Astrocyte (in vitro differentiated cells and primary cell): ENCODE measurements at regions not wholly inside any gene's neighbourhood (a gene's known extent, or its start where the extent isn't known, plus 50 kb on each side); places are given as distances from the start of the nearest gene placed in this dataset.

Experiments
- DNase-seq: peaks from one replicate; pipeline ENCODE4 v3.0.0-alpha.2; 2010; ENCODE audit warnings: low read depth
- FAIRE-seq: peaks from 2 replicates; lab custom pipeline; 2011; peaks lifted over from hg19 to GRCh38; lab: Jason Lieb, UNC
- H2AFZ ChIP-seq: 2 replicates; pipeline ENCODE4 v1.6.0; 2012; ENCODE audit warnings: low read depth, low read length, inconsistent platforms
- H3K27ac ChIP-seq: 2 replicates; pipeline ENCODE4 v1.5.1; 2011; ENCODE audit warnings: low read depth, low read length, inconsistent platforms
- H3K27me3 ChIP-seq: 2 replicates; pipeline ENCODE4 v1.6.0; 2011; ENCODE audit warnings: low read length, inconsistent platforms; ENCODE audit not compliant: insufficient read depth
- H3K36me3 ChIP-seq: 2 replicates; pipeline ENCODE4 v1.5.1; 2011; ENCODE audit warnings: low read length, inconsistent platforms; ENCODE audit not compliant: insufficient read depth
- H3K4me1 ChIP-seq: 2 replicates; pipeline ENCODE4 v1.5.1; 2011; ENCODE audit warnings: low read length, inconsistent platforms; ENCODE audit not compliant: insufficient read depth
- H3K4me2 ChIP-seq: 2 replicates; pipeline ENCODE4 v1.6.0; 2012; ENCODE audit warnings: low read length, inconsistent platforms
- H3K4me3 ChIP-seq: 2 replicates; pipeline ENCODE4 v1.5.1; 2011; ENCODE audit warnings: low read depth, mild to moderate bottlenecking, low read length, inconsistent platforms; ENCODE audit not compliant: insufficient read depth
- H3K79me2 ChIP-seq: 2 replicates; pipeline ENCODE4 v1.6.0; 2012; ENCODE audit warnings: mild to moderate bottlenecking, low read length, inconsistent platforms; ENCODE audit not compliant: insufficient read depth
- H3K9ac ChIP-seq: 2 replicates; pipeline ENCODE4 v1.6.0; 2012; ENCODE audit warnings: mild to moderate bottlenecking, low read length, inconsistent platforms
- H3K9me3 ChIP-seq: 2 replicates; pipeline ENCODE4 v1.5.1; 2012; ENCODE audit warnings: low read depth, mild to moderate bottlenecking, low read length, inconsistent platforms; ENCODE audit not compliant: insufficient read depth
- H4K20me1 ChIP-seq: 2 replicates; pipeline ENCODE4 v1.6.0; 2012; ENCODE audit warnings: low read length, inconsistent platforms; ENCODE audit not compliant: insufficient read depth
- H3K27ac Mint-ChIP-seq: one replicate; pipeline ENCODE4 v1.8.0; 2021; ENCODE audit warnings: mild to moderate bottlenecking, mixed read lengths; ENCODE audit not compliant: unreplicated experiment
- H3K27me3 Mint-ChIP-seq: one replicate; pipeline ENCODE4 v1.8.0; 2021; ENCODE audit warnings: low read depth, mixed read lengths; ENCODE audit not compliant: unreplicated experiment
- H3K36me3 Mint-ChIP-seq: one replicate; pipeline ENCODE4 v1.8.0; 2021; ENCODE audit warnings: low read depth, mixed read lengths; ENCODE audit not compliant: unreplicated experiment
- H3K4me1 Mint-ChIP-seq: one replicate; pipeline ENCODE4 v1.8.0; 2021; ENCODE audit warnings: low read depth, mixed read lengths; ENCODE audit not compliant: unreplicated experiment
- H3K4me3 Mint-ChIP-seq: one replicate; pipeline ENCODE4 v1.8.0; 2021; ENCODE audit warnings: mild to moderate bottlenecking, moderate library complexity, mixed read lengths; ENCODE audit not compliant: unreplicated experiment
- H3K9me3 Mint-ChIP-seq: one replicate; pipeline ENCODE4 v1.8.0; 2021; ENCODE audit warnings: mild to moderate bottlenecking, mixed read lengths; ENCODE audit not compliant: unreplicated experiment
- CTCF ChIP-seq: IDR thresholded peaks from 2 replicates; pipeline ENCODE4 v1.5.1; 2011; ENCODE audit warnings: low read depth, mild to moderate bottlenecking, inconsistent platforms, low read length, moderate library complexity; ENCODE audit not compliant: insufficient read depth
- EZH2 ChIP-seq: IDR thresholded peaks from 2 replicates; pipeline ENCODE4 v1.6.1; 2012; ENCODE audit warnings: mild to moderate bottlenecking, low read length, inconsistent platforms; ENCODE audit not compliant: insufficient read depth

DNA sequence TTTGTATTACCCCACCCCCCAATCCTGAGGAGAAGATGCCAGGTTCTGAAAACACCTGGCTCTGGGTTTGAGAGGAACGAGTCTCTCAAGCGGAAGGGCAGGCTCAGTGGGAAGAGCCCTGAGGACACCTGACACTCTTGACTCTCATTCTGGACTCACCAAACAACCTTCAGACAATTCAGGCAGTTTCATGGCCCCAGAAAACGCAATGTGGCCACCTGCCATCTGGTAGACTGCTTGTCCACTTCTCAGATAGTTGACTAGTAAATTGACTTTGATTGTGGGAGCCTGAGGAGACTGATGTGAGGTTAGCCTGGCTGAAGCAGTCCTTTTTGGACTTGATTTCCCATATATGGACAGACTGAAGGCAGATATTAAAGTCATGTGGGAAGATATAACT is 117.5 kb upstream of the FSTL4 start:
- H3K4me2 ChIP-seq: no peak overlapping the region
- Mint-ChIP-seq H3K27ac (no peak overlapping the region), H3K9me3 (peaks cover 12% of the 10 kb centered on the region), H3K36me3 (no peaks in the 10 kb centered on the region), H3K27me3 (peaks cover 19% of the 10 kb centered on the region), H3K4me3 (no peak overlapping the region), H3K4me1 (no peaks in the 10 kb centered on the region)
- H3K4me1 ChIP-seq: no peaks in the 10 kb centered on the region
- peaks cover 3% of the 10 kb centered on the region for H3K9me3 ChIP-seq
- H2AFZ ChIP-seq: no peak overlapping the region
- H3K36me3 ChIP-seq: no peaks in the 10 kb centered on the region
- DNase-seq (no peak), FAIRE-seq (no peak)
- H3K79me2 ChIP-seq: no peaks in the 10 kb centered on the region
- no peaks in the 10 kb centered on the region for H4K20me1 ChIP-seq
- H3K27ac ChIP-seq: no peak overlapping the region
- H3K27me3 ChIP-seq: peaks cover 3% of the 10 kb centered on the region
- H3K4me3 ChIP-seq: no peak overlapping the region
- no peak overlapping the region for H3K9ac ChIP-seq
- TF ChIP-seq EZH2 (no peak), CTCF (no peak)

GRCh38 chr5:133728475-133728874 is 116.1 kb upstream of the FSTL4 start:
- Histone ChIP-seq H3K27ac (no peak overlapping the region), H2AFZ (no peak overlapping the region), H3K4me2 (no peak overlapping the region), H4K20me1 (no peaks in the 10 kb centered on the region), H3K9me3 (peaks cover 3% of the 10 kb centered on the region), H3K9ac (no peak overlapping the region), H3K27me3 (peaks cover 3% of the 10 kb centered on the region), H3K36me3 (no peaks in the 10 kb centered on the region), H3K79me2 (no peaks in the 10 kb centered on the region), H3K4me1 (no peaks in the 10 kb centered on the region), H3K4me3 (no peak overlapping the region)
- no peak for DNase-seq
- Mint-ChIP-seq H3K36me3 (no peaks in the 10 kb centered on the region), H3K4me1 (no peaks in the 10 kb centered on the region), H3K27ac (no peak overlapping the region), H3K4me3 (no peak overlapping the region), H3K9me3 (peaks cover 9% of the 10 kb centered on the region), H3K27me3 (peaks cover 19% of the 10 kb centered on the region)
- no peak for TF ChIP-seq EZH2
- no peak for TF ChIP-seq CTCF
- FAIRE-seq: no peak

- Mint-ChIP-seq H3K9me3 (peaks cover 7% of the 10 kb centered on the region), H3K27ac (no peak overlapping the region), H3K4me3 (no peak overlapping the region), H3K36me3 (no peaks in the 10 kb centered on the region), H3K4me1 (no peaks in the 10 kb centered on the region), H3K27me3 (peaks cover 22% of the 10 kb centered on the region)
- no peak overlapping the region for H2AFZ ChIP-seq
- no peak overlapping the region for H3K9ac ChIP-seq
- H3K36me3 ChIP-seq: no peaks in the 10 kb centered on the region
- TF ChIP-seq EZH2 (no peak), CTCF (no peak)
- H3K27ac ChIP-seq: no peak overlapping the region
- H3K4me2 ChIP-seq: no peak overlapping the region
- FAIRE-seq (no peak), DNase-seq (no peak)
- H3K4me1 ChIP-seq: no peaks in the 10 kb centered on the region
- H3K79me2 ChIP-seq: no peaks in the 10 kb centered on the region
- H3K4me3 ChIP-seq: no peak overlapping the region
- H4K20me1 ChIP-seq: no peaks in the 10 kb centered on the region
- peaks cover 3% of the 10 kb centered on the region for H3K27me3 ChIP-seq
- peaks cover 3% of the 10 kb centered on the region for H3K9me3 ChIP-seq
These were observed 115.3 kb upstream of the FSTL4 start for GRCh38 chr5:133727636-133728035.
